ENCODE measurements at regions not wholly inside any gene's neighbourhood (a gene's known extent, or its start where the extent isn't known, plus 50 kb on each side); places are given as distances from the start of the nearest gene placed in this dataset.

DNA sequence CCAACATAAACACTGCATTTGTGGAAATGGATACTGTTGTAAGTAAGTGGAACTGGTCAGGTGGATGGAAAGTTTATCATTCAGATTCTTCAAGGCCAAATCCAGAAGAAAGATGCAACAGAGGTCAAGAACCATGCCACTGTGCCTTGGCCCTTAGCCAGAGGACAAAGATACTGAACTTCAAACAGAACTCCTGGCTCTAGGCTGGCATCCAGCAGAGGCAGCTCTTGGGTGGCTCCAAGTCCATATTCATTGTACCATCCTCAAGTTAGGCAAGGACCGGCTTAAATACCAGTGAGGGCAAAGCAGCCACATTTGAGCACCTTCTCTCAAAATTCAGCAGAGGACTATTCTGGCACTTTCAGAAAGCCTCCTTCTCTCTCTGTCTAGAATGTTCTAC lies 53.2 kb downstream of the DNAAF9 start:
- Histone ChIP-seq H3K36me3 (ENCODE audit: control insufficient read depth, insufficient read depth, low read length) (no peaks in the 10 kb centered on the region), H3K9me3 (ENCODE audit: control insufficient read depth, insufficient read depth, low read length) (no peaks in the 10 kb centered on the region), H3K27me3 (ENCODE audit: control insufficient read depth, insufficient read depth, low read length) (no peaks in the 10 kb centered on the region), H3K9ac (ENCODE audit: low read depth, low read length) (no peak overlapping the region), H3K27ac (ENCODE audit: low read depth, low read length) (no peak overlapping the region), H3K4me1 (ENCODE audit: control insufficient read depth, insufficient read depth, low read length) (no peaks in the 10 kb centered on the region), H3K4me3 (ENCODE audit: low read depth, low read length) (no peak overlapping the region)

DNA sequence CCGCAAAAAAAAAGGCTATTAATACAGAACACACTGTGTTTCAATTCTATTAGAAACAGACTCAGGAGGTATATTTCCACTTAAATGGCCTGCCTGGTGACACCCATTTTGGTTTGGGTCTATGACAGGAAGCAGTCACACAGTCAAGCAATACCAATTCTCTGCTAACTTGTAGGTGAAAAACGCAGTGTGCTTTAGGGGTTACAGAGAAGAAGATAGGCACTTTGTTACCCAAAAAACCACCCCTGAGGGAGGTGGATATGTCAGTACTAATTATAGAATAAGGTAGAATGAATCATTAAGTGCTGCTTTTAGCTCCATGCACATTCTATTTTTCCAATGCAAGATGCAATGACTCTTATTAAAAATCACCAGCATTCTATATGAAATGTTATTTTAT lies 53.8 kb downstream of the DNAAF9 start:
- H3K4me3 ChIP-seq (ENCODE audit: low read depth, low read length): no peak overlapping the region
- no peaks in the 10 kb centered on the region for H3K4me1 ChIP-seq (ENCODE audit: control insufficient read depth, insufficient read depth, low read length)
- H3K27ac ChIP-seq (ENCODE audit: low read depth, low read length): no peak overlapping the region
- no peaks in the 10 kb centered on the region for H3K36me3 ChIP-seq (ENCODE audit: control insufficient read depth, insufficient read depth, low read length)
- no peak overlapping the region for H3K9ac ChIP-seq (ENCODE audit: low read depth, low read length)
- no peaks in the 10 kb centered on the region for H3K9me3 ChIP-seq (ENCODE audit: control insufficient read depth, insufficient read depth, low read length)
- no peaks in the 10 kb centered on the region for H3K27me3 ChIP-seq (ENCODE audit: control insufficient read depth, insufficient read depth, low read length)

- Histone ChIP-seq H3K4me1 (ENCODE audit: control insufficient read depth, insufficient read depth, low read length) (peaks cover 4% of the 10 kb centered on the region; the same call in 1 of the 2 replicates), H3K36me3 (ENCODE audit: control insufficient read depth, insufficient read depth, low read length) (no peaks in the 10 kb centered on the region)
Observed at GRCh38 chr20:3352202-3352601, 55.3 kb downstream of the DNAAF9 start.

GRCh38 chr20:3350422-3350821 lies 57.0 kb downstream of the DNAAF9 start:
- no peak overlapping the region for H3K9ac ChIP-seq (ENCODE audit: low read depth, low read length)
- H3K4me1 ChIP-seq (ENCODE audit: control insufficient read depth, insufficient read depth, low read length): peaks cover 4% of the 10 kb centered on the region; the same call in 1 of the 2 replicates
- H3K9me3 ChIP-seq (ENCODE audit: control insufficient read depth, insufficient read depth, low read length): no peaks in the 10 kb centered on the region
- no peak overlapping the region for H3K4me3 ChIP-seq (ENCODE audit: low read depth, low read length)
- no peaks in the 10 kb centered on the region for H3K27me3 ChIP-seq (ENCODE audit: control insufficient read depth, insufficient read depth, low read length)
- H3K27ac ChIP-seq (ENCODE audit: low read depth, low read length): no peak overlapping the region
- no peaks in the 10 kb centered on the region; the same call in 1 of the 2 replicates for H3K36me3 ChIP-seq (ENCODE audit: control insufficient read depth, insufficient read depth, low read length)

More at GRCh38 chr20:3352202-3352601, 55.3 kb downstream of the DNAAF9 start:
- H3K9me3 ChIP-seq (ENCODE audit: control insufficient read depth, insufficient read depth, low read length): no peaks in the 10 kb centered on the region
- H3K27me3 ChIP-seq (ENCODE audit: control insufficient read depth, insufficient read depth, low read length): no peaks in the 10 kb centered on the region
- H3K4me3 ChIP-seq (ENCODE audit: low read depth, low read length): no peak overlapping the region
- no peak overlapping the region for H3K27ac ChIP-seq (ENCODE audit: low read depth, low read length)
- H3K9ac ChIP-seq (ENCODE audit: low read depth, low read length): no peak overlapping the region

DNA sequence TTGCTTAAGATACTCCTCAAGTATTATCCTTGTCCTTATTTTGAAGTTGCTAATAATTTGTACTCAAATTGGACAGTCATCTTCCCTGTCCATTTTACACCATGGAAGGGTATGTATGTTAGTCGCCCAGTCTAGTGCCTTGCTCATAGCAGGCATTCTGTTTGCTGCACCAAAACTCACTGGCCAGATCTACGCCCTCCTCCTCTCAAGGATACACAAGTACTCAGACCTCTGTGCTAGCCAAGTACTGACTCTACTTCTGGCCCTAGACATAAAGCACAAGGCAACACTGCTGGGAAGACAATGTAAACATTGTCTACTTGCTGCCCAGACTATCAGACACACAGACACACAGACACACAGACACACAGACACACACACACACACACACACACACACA lies 57.7 kb downstream of the DNAAF9 start:
- Histone ChIP-seq H3K4me1 (ENCODE audit: control insufficient read depth, insufficient read depth, low read length) (peaks cover 4% of the 10 kb centered on the region; the same call in 1 of the 2 replicates), H3K4me3 (ENCODE audit: low read depth, low read length) (no peak overlapping the region), H3K27ac (ENCODE audit: low read depth, low read length) (no peak overlapping the region), H3K9ac (ENCODE audit: low read depth, low read length) (no peak overlapping the region), H3K36me3 (ENCODE audit: control insufficient read depth, insufficient read depth, low read length) (no peaks in the 10 kb centered on the region; the same call in 1 of the 2 replicates), H3K27me3 (ENCODE audit: control insufficient read depth, insufficient read depth, low read length) (no peaks in the 10 kb centered on the region), H3K9me3 (ENCODE audit: control insufficient read depth, insufficient read depth, low read length) (no peaks in the 10 kb centered on the region)

DNA sequence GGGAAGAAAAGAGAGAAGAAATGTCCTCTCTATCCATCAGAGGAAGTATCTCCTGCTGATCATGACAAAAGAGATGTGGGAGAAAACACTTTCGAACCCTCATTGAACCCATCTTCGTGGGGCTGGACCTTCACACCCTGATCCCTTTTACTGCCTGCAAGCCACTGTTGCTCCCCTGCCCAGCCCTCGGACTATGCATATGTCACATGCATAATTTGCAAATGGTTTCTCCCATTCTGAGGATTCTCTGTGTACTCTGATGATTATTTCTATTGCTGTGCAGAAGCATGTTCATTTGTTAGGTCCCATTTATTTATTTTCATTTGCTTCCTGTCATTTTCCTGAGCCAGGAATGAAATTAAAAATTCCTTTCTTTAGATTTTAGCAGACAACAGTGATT lies 64.7 kb downstream of the DNAAF9 start:
- Histone ChIP-seq H3K4me1 (ENCODE audit: control insufficient read depth, insufficient read depth, low read length) (peaks cover under 1% of the 10 kb centered on the region; the same call in 1 of the 2 replicates), H3K9me3 (ENCODE audit: control insufficient read depth, insufficient read depth, low read length) (no peaks in the 10 kb centered on the region), H3K36me3 (ENCODE audit: control insufficient read depth, insufficient read depth, low read length) (no peaks in the 10 kb centered on the region; the same call in 1 of the 2 replicates), H3K27me3 (ENCODE audit: control insufficient read depth, insufficient read depth, low read length) (no peaks in the 10 kb centered on the region), H3K27ac (ENCODE audit: low read depth, low read length) (no peak overlapping the region), H3K9ac (ENCODE audit: low read depth, low read length) (no peak overlapping the region), H3K4me3 (ENCODE audit: low read depth, low read length) (no peak overlapping the region)

- Histone ChIP-seq H3K9me3 (ENCODE audit: control insufficient read depth, insufficient read depth, low read length) (no peaks in the 10 kb centered on the region), H3K4me1 (ENCODE audit: control insufficient read depth, insufficient read depth, low read length) (no peaks in the 10 kb centered on the region), H3K9ac (ENCODE audit: low read depth, low read length) (no peak overlapping the region), H3K4me3 (ENCODE audit: low read depth, low read length) (no peak overlapping the region), H3K27me3 (ENCODE audit: control insufficient read depth, insufficient read depth, low read length) (no peaks in the 10 kb centered on the region), H3K36me3 (ENCODE audit: control insufficient read depth, insufficient read depth, low read length) (no peaks in the 10 kb centered on the region; the same call in 1 of the 2 replicates), H3K27ac (ENCODE audit: low read depth, low read length) (no peak overlapping the region)
Observed at GRCh38 chr20:3340443-3340842, 67.0 kb downstream of the DNAAF9 start.

DNA sequence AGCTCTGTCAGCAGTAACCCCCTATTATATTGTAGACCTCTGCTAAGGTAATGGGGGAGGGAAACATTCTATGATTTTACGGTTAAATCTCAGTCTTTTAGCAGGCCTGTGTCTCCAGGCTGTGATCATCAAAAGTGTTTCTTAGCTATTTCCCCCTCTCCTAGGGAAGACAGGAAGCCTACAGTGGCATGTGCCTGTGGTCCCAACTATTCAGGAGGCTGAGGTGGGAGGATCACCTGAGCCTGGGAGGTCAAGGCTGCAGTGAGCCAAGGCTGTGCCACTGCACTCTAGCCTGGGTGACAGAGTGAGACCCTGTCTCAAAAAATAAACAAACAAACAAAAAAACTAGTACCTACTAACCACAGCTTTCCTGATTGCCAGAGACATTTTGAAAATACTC lies 67.9 kb downstream of the DNAAF9 start:
- Histone ChIP-seq H3K36me3 (ENCODE audit: control insufficient read depth, insufficient read depth, low read length) (no peaks in the 10 kb centered on the region; the same call in 1 of the 2 replicates), H3K9ac (ENCODE audit: low read depth, low read length) (no peak overlapping the region), H3K27me3 (ENCODE audit: control insufficient read depth, insufficient read depth, low read length) (no peaks in the 10 kb centered on the region), H3K27ac (ENCODE audit: low read depth, low read length) (no peak overlapping the region), H3K9me3 (ENCODE audit: control insufficient read depth, insufficient read depth, low read length) (no peaks in the 10 kb centered on the region), H3K4me3 (ENCODE audit: low read depth, low read length) (no peak overlapping the region), H3K4me1 (ENCODE audit: control insufficient read depth, insufficient read depth, low read length) (no peaks in the 10 kb centered on the region)

GRCh38 chr20:3339076-3339475 lies 68.4 kb downstream of the DNAAF9 start:
- Histone ChIP-seq H3K9me3 (ENCODE audit: control insufficient read depth, insufficient read depth, low read length) (no peaks in the 10 kb centered on the region), H3K36me3 (ENCODE audit: control insufficient read depth, insufficient read depth, low read length) (no peaks in the 10 kb centered on the region; the same call in 1 of the 2 replicates), H3K4me1 (ENCODE audit: control insufficient read depth, insufficient read depth, low read length) (no peaks in the 10 kb centered on the region), H3K9ac (ENCODE audit: low read depth, low read length) (no peak overlapping the region), H3K4me3 (ENCODE audit: low read depth, low read length) (no peak overlapping the region), H3K27me3 (ENCODE audit: control insufficient read depth, insufficient read depth, low read length) (no peaks in the 10 kb centered on the region), H3K27ac (ENCODE audit: low read depth, low read length) (no peak overlapping the region)

DNA sequence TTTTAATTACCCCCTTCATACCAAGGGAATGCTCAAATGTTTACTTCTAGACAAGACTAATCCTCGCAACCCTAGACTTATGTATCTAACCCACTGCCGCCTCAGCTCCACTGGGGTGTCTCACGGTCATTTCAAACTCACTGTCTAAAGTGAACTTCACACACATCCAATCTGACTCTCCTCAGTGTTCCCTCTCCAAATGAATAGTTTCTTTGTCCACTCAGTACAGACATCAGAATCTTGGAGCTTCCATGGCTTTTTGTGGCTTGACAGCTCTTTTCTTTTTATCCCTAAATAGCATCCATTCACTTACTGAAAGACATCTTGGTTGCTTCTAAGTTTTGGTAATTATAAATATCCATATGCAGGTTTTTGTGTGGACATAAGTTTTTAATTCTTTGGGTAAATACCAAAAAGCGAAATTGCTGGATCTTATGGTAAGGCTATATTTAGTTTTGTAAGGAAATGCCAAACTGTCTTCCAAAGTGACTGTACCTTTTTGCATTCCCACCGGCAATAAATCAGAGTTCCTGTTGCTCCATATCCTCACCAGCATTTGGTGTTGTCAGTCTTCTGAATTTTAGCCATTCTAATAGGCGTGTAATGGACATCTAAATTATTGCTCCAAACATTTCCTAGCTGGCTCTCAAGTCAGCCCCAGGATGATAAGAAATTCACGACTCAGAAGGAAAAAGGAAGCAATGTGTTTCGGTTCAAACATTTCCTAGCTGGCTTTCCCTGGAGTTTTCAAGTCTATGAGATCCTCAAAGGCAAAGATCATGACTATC lies 73.1 kb downstream of the DNAAF9 start:
- H3K9me3 ChIP-seq (ENCODE audit: control insufficient read depth, insufficient read depth, low read length): no peaks in the 10 kb centered on the region
- H3K27me3 ChIP-seq (ENCODE audit: control insufficient read depth, insufficient read depth, low read length): no peaks in the 10 kb centered on the region
- H3K4me3 ChIP-seq (ENCODE audit: low read depth, low read length): no peak overlapping the region
- no peak overlapping the region for H3K9ac ChIP-seq (ENCODE audit: low read depth, low read length)
- no peak overlapping the region for H3K27ac ChIP-seq (ENCODE audit: low read depth, low read length)
- peaks cover 5% of the 10 kb centered on the region for H3K36me3 ChIP-seq (ENCODE audit: control insufficient read depth, insufficient read depth, low read length)
- H3K4me1 ChIP-seq (ENCODE audit: control insufficient read depth, insufficient read depth, low read length): no peaks in the 10 kb centered on the region

GRCh38 chr20:3330046-3330741 lies 77.3 kb downstream of the DNAAF9 start:
- Histone ChIP-seq H3K9me3 (ENCODE audit: control insufficient read depth, insufficient read depth, low read length) (no peaks in the 10 kb centered on the region), H3K9ac (ENCODE audit: low read depth, low read length) (no peak overlapping the region), H3K4me3 (ENCODE audit: low read depth, low read length) (no peak overlapping the region), H3K27me3 (ENCODE audit: control insufficient read depth, insufficient read depth, low read length) (no peaks in the 10 kb centered on the region), H3K36me3 (ENCODE audit: control insufficient read depth, insufficient read depth, low read length) (peaks cover 5% of the 10 kb centered on the region), H3K27ac (ENCODE audit: low read depth, low read length) (no peak overlapping the region), H3K4me1 (ENCODE audit: control insufficient read depth, insufficient read depth, low read length) (no peaks in the 10 kb centered on the region)

All from HUES48 (cell line).